H9 (cell line): ENCODE measurements at regions not wholly inside any gene's neighbourhood (a gene's known extent, or its start where the extent isn't known, plus 50 kb on each side); places are given as distances from the start of the nearest gene placed in this dataset.
A peak's percentile ranks its signal among the peaks of the same experiment; 100 is the strongest.

Experiments
- DNase-seq: peaks from one replicate; pipeline ENCODE4 v3.0.0-alpha.2; 2017
- H2AFZ ChIP-seq: one replicate; pipeline ENCODE4 v1.6.1; 2013; ENCODE audit warnings: mild to moderate bottlenecking, low read length, control low read depth, moderate library complexity
- H2AK5ac ChIP-seq: 2 replicates; pipeline ENCODE4 v1.6.1; 2013; ENCODE audit warnings: low read length, control low read depth, mixed read lengths; ENCODE audit not compliant: insufficient read length
- H2BK120ac ChIP-seq: one replicate; pipeline ENCODE4 v1.6.1; 2013; ENCODE audit warnings: low read depth, mild to moderate bottlenecking, low read length, control low read depth, inconsistent platforms; ENCODE audit not compliant: poor library complexity, severe bottlenecking
- H2BK12ac ChIP-seq: 2 replicates; pipeline ENCODE4 v1.6.1; 2013; ENCODE audit warnings: low read length, control low read depth, mixed read lengths, low read depth; ENCODE audit not compliant: insufficient read length
- H2BK15ac ChIP-seq: 2 replicates; pipeline ENCODE4 v1.6.1; 2013; ENCODE audit warnings: low read depth, low read length, control low read depth
- H2BK20ac ChIP-seq: one replicate; pipeline ENCODE4 v1.6.1; 2013; ENCODE audit warnings: low read depth, mild to moderate bottlenecking, low read length, control low read depth, inconsistent platforms; ENCODE audit not compliant: poor library complexity, severe bottlenecking
- H2BK5ac ChIP-seq: 2 replicates; pipeline ENCODE4 v1.6.1; 2013; ENCODE audit warnings: low read length, control low read depth, mixed read lengths; ENCODE audit not compliant: insufficient read length
- H3K14ac ChIP-seq: 2 replicates; pipeline ENCODE4 v1.6.1; 2013; ENCODE audit warnings: low read length, control low read depth; ENCODE audit not compliant: insufficient read depth
- H3K18ac ChIP-seq: 2 replicates; pipeline ENCODE4 v1.6.1; 2013; ENCODE audit warnings: low read depth, mild to moderate bottlenecking, mixed read lengths, low read length, control low read depth; ENCODE audit not compliant: insufficient read length
- H3K23ac ChIP-seq: 2 replicates; pipeline ENCODE4 v1.6.1; 2013; ENCODE audit warnings: low read length, control low read depth, mixed read lengths, low read depth; ENCODE audit not compliant: insufficient read length
- H3K23me2 ChIP-seq: 2 replicates; pipeline ENCODE4 v1.6.1; 2013; ENCODE audit warnings: low read depth, mild to moderate bottlenecking, mixed read lengths, low read length, control low read depth; ENCODE audit not compliant: insufficient read length, poor library complexity, severe bottlenecking
- H3K27ac ChIP-seq: 2 replicates; pipeline ENCODE4 v1.5.1; 2013; ENCODE audit warnings: low read length, control low read depth, mixed read lengths, low read depth; ENCODE audit not compliant: insufficient read length
- H3K27me3 ChIP-seq: 2 replicates; pipeline ENCODE4 v1.6.1; 2013; ENCODE audit warnings: low read length, control low read depth, inconsistent platforms; ENCODE audit not compliant: insufficient read depth
- H3K4ac ChIP-seq: 2 replicates; pipeline ENCODE4 v1.6.1; 2013; ENCODE audit warnings: low read depth, mild to moderate bottlenecking, control low read depth, inconsistent platforms, low read length, moderate library complexity
- H3K4me1 ChIP-seq: 2 replicates; pipeline ENCODE4 v1.6.1; 2013; ENCODE audit warnings: low read length, control low read depth, inconsistent platforms; ENCODE audit not compliant: insufficient read depth
- H3K4me2 ChIP-seq: 2 replicates; pipeline ENCODE4 v1.6.1; 2013; ENCODE audit warnings: low read length, control low read depth, mixed read lengths; ENCODE audit not compliant: insufficient read length, insufficient read depth
- H3K56ac ChIP-seq: 2 replicates; pipeline ENCODE4 v1.6.1; 2013; ENCODE audit warnings: low read depth, mild to moderate bottlenecking, mixed read lengths, low read length, control low read depth; ENCODE audit not compliant: insufficient read length
- H3K79me1 ChIP-seq: 2 replicates; pipeline ENCODE4 v1.6.1; 2013; ENCODE audit warnings: low read depth, mild to moderate bottlenecking, moderate library complexity, low read length, control low read depth, inconsistent platforms; ENCODE audit not compliant: insufficient read depth, poor library complexity, severe bottlenecking
- H3K79me2 ChIP-seq: 2 replicates; pipeline ENCODE4 v1.6.1; 2013; ENCODE audit warnings: low read length, control low read depth, inconsistent platforms; ENCODE audit not compliant: insufficient read depth
- H3K9ac ChIP-seq: 2 replicates; pipeline ENCODE4 v1.6.1; 2013; ENCODE audit warnings: low read length, control low read depth, mixed read lengths; ENCODE audit not compliant: insufficient read length; ENCODE audit errors: extremely low read depth
- H3K9me3 ChIP-seq: one replicate; pipeline ENCODE4 v1.6.1; 2013; ENCODE audit warnings: low read depth, low read length, inconsistent platforms; ENCODE audit not compliant: control insufficient read depth
- H3T11ph ChIP-seq: one replicate; pipeline ENCODE4 v1.6.1; 2013; ENCODE audit warnings: mild to moderate bottlenecking, low read length, control low read depth, inconsistent platforms
- H4K20me1 ChIP-seq: one replicate; pipeline ENCODE4 v1.6.1; 2013; ENCODE audit not compliant: control insufficient read depth, insufficient read length, insufficient read depth
- H4K5ac ChIP-seq: 2 replicates; pipeline ENCODE4 v1.6.1; 2013; ENCODE audit warnings: low read depth, mild to moderate bottlenecking, mixed read lengths, low read length, control low read depth; ENCODE audit not compliant: insufficient read length
- H4K8ac ChIP-seq: replicated peaks from 2 replicates; pipeline ENCODE4 v1.6.1; 2013; ENCODE audit warnings: low read length, control low read depth, mixed read lengths, low read depth; ENCODE audit not compliant: insufficient read length
- H4K91ac ChIP-seq: 2 replicates; pipeline ENCODE4 v1.6.1; 2013; ENCODE audit warnings: low read depth, mild to moderate bottlenecking, moderate library complexity, mixed read lengths, low read length, control low read depth; ENCODE audit not compliant: insufficient read length
- H3K27ac Mint-ChIP-seq, 3 experiments: 2 replicates in 2 of 3; 3 replicates in 1 of 3; pipeline ENCODE4 v1.8.0; 2020 to 2021; ENCODE audit warnings: mixed read lengths in 3 of 3, mild to moderate bottlenecking in 1 of 3, moderate library complexity in 1 of 3
- H3K27me3 Mint-ChIP-seq: 2 replicates; pipeline ENCODE4 v1.8.0; 2021; ENCODE audit warnings: low read depth, mild to moderate bottlenecking, moderate library complexity, mixed read lengths
- H3K36me3 Mint-ChIP-seq, 3 experiments: 2 replicates in 2 of 3; 3 replicates in 1 of 3; pipeline ENCODE4 v1.8.0; 2020 to 2021; ENCODE audit warnings: low read depth in 3 of 3, mixed read lengths in 3 of 3; ENCODE audit not compliant: insufficient read depth in 1 of 3
- H3K4me1 Mint-ChIP-seq, 2 experiments: 2 replicates each; pipeline ENCODE4 v1.8.0; 2020; ENCODE audit warnings: mixed read lengths in 2 of 2
- H3K4me3 Mint-ChIP-seq, 2 experiments: 2 replicates in 1 of 2; 3 replicates in 1 of 2; pipeline ENCODE4 v1.8.0; 2020 to 2021; ENCODE audit warnings: mild to moderate bottlenecking in 2 of 2, mixed read lengths in 2 of 2, moderate library complexity in 1 of 2
- H3K9me3 Mint-ChIP-seq, 2 experiments: 2 replicates in 1 of 2; 3 replicates in 1 of 2; pipeline ENCODE4 v1.8.0; 2020; ENCODE audit warnings: mild to moderate bottlenecking in 2 of 2, mixed read lengths in 2 of 2, moderate library complexity in 1 of 2
- WGBS: extraction: QIAGEN DNeasy Blood & Tissue Kit; methylation state at CpG from one replicate; pipeline ENCODE4 v1.1.7; 2013; ENCODE audit warnings: missing lambda C conversion rate, low lambda C conversion rate, mixed read lengths; ENCODE audit not compliant: insufficient read length; ENCODE audit errors: extremely low coverage; 5-methylcytosine and 5-hydroxymethylcytosine counted together
- TF ChIP-seq, protein P1 (sequence below): fragments of 200-600 bp; sonication (generic); conservative IDR thresholded peaks from 3 replicates; pipeline ENCODE4 v1.8.0; 2021; ENCODE audit warnings: antibody characterized with exemption, mild to moderate bottlenecking

DNA sequence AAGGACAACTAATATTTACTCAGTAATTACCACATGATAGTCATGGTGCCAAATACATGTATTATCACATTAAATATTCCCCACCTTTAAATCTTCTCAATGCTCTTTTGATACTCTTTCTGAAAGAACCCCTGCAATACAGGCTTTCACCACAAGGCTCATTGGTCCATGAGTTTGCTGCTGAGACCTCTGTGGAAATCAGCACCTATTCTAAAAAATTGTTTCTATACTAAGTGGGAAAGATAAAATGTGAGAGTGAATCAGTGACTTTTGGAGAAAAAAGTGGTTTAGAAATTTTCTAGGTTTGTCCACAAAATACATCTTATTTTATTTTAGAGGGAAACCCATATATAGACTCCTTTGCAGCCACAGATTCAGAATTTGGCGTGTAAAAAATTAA is 257.3 kb downstream of the ZIC3 start:
- H3K56ac ChIP-seq: no peak overlapping the region
- TF ChIP-seq, protein P1, sequence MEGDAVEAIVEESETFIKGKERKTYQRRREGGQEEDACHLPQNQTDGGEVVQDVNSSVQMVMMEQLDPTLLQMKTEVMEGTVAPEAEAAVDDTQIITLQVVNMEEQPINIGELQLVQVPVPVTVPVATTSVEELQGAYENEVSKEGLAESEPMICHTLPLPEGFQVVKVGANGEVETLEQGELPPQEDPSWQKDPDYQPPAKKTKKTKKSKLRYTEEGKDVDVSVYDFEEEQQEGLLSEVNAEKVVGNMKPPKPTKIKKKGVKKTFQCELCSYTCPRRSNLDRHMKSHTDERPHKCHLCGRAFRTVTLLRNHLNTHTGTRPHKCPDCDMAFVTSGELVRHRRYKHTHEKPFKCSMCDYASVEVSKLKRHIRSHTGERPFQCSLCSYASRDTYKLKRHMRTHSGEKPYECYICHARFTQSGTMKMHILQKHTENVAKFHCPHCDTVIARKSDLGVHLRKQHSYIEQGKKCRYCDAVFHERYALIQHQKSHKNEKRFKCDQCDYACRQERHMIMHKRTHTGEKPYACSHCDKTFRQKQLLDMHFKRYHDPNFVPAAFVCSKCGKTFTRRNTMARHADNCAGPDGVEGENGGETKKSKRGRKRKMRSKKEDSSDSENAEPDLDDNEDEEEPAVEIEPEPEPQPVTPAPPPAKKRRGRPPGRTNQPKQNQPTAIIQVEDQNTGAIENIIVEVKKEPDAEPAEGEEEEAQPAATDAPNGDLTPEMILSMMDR: peak; percentile 52
- peaks cover 26 to 48% of the 10 kb centered on the region in 2 experiments for H3K9me3 Mint-ChIP-seq
- DNase-seq: no peak
- no peaks in the 10 kb centered on the region for H3K23me2 ChIP-seq
- H3K14ac ChIP-seq: no peak overlapping the region
- H3K4me3 Mint-ChIP-seq: no peak overlapping the region
- H3K23ac ChIP-seq: no peak overlapping the region
- no peaks in the 10 kb centered on the region for H3K79me1 ChIP-seq
- no peak overlapping the region for H2BK120ac ChIP-seq
- no peak overlapping the region for H2AK5ac ChIP-seq
- H2AFZ ChIP-seq: no peak overlapping the region
- no peak overlapping the region for H3K4ac ChIP-seq
- no peaks in the 10 kb centered on the region for H4K20me1 ChIP-seq
- no peak overlapping the region for H2BK5ac ChIP-seq
- no peak overlapping the region for H3K4me2 ChIP-seq
- H3K36me3 Mint-ChIP-seq: peaks cover 7 to 22% (median 14%) of the 10 kb centered on the region in 3 experiments; a peak in 6 of 7 replicates
- no peak overlapping the region for H4K5ac ChIP-seq
- no peaks in the 10 kb centered on the region for H3K79me2 ChIP-seq
- no peak overlapping the region for H2BK12ac ChIP-seq
- no peak overlapping the region for H3K9ac ChIP-seq
- no peak overlapping the region for H3T11ph ChIP-seq
- no peak overlapping the region for H4K91ac ChIP-seq
- H3K27ac Mint-ChIP-seq: no peak overlapping the region
- H3K4me1 ChIP-seq: no peaks in the 10 kb centered on the region; the same call in 1 of the 2 replicates
- no peak overlapping the region for H2BK20ac ChIP-seq
- no peaks in the 10 kb centered on the region for H3K27me3 ChIP-seq
- no peak overlapping the region for H3K18ac ChIP-seq
- no peak overlapping the region for H4K8ac ChIP-seq
- H3K27ac ChIP-seq: no peak overlapping the region
- H3K4me1 Mint-ChIP-seq: peaks cover 1 to 3% of the 10 kb centered on the region in 2 experiments; a peak in 1 of 4 replicates
- no peak overlapping the region for H2BK15ac ChIP-seq
- no CpG with 5 or more reads among the region's 1 CpG for WGBS
- H3K9me3 ChIP-seq: no peaks in the 10 kb centered on the region
- no peaks in the 10 kb centered on the region for H3K27me3 Mint-ChIP-seq
